SK-N-MC (cell line): ENCODE measurements at regions not wholly inside any gene's neighbourhood (a gene's known extent, or its start where the extent isn't known, plus 50 kb on each side); places are given as distances from the start of the nearest gene placed in this dataset.
"Not testable (repeated sequence)": the region's sequence is repeated elsewhere in the genome, so short reads cannot be mapped to it uniquely, and the experiment has no call there.

Source experiments
- DNase-seq: peaks from one replicate; pipeline ENCODE4 v3.0.0-alpha.2; 2011; ENCODE audit warnings: low read depth, low spot score
- H3K27ac ChIP-seq: fragments of 200-600 bp; sonication (generic); 2 replicates; pipeline ENCODE4 v1.5.1; 2016; ENCODE audit warnings: mixed run types
- H3K36me3 ChIP-seq: fragments of 200-600 bp; sonication (generic); 2 replicates; pipeline ENCODE4 v1.6.1; 2017; ENCODE audit warnings: antibody characterized with exemption, low read length, mixed read lengths; ENCODE audit not compliant: insufficient read depth
- H3K4me3 ChIP-seq: fragments of 200-600 bp; sonication (generic); 2 replicates; pipeline ENCODE4 v1.5.1; 2016
- H3K9ac ChIP-seq: fragments of 200-600 bp; sonication (generic); 2 replicates; pipeline ENCODE4 v1.8.0; 2017; ENCODE audit warnings: mixed run types, mixed read lengths; ENCODE audit not compliant: insufficient read length
- H3K9me3 ChIP-seq: fragments of 200-600 bp; sonication (generic); 2 replicates; pipeline ENCODE4 v1.6.1; 2017; ENCODE audit warnings: low read depth, mild to moderate bottlenecking, antibody characterized with exemption, low read length, moderate library complexity, mixed read lengths
- EZH2 ChIP-seq: fragments of 200-600 bp; sonication (generic); IDR thresholded peaks from one replicate; pipeline ENCODE4 v1.6.1; 2017; ENCODE audit warnings: antibody characterized with exemption
- FOXP2 ChIP-seq: optimal IDR thresholded peaks from 2 replicates; pipeline ENCODE3; 2011; ENCODE audit warnings: mild to moderate bottlenecking, moderate library complexity; ENCODE audit not compliant: insufficient read depth; ENCODE audit errors: extremely low read length, control extremely low read depth
- POLR2AphosphoS5 ChIP-seq: IDR thresholded peaks from 2 replicates; pipeline ENCODE4 v1.6.1; 2012; ENCODE audit warnings: mild to moderate bottlenecking, low read depth, low read length, borderline replicate concordance

GRCh38 chr1:65626003-65626402, 166.7 kb upstream of the PDE4B start:
- TF ChIP-seq POLR2AphosphoS5: no peak
- TF ChIP-seq FOXP2: no peak
- TF ChIP-seq EZH2: no peak
- H3K9me3 ChIP-seq: no peaks in the 10 kb centered on the region
- DNase-seq: no peak

GRCh38 chr1:65629788-65630187, 162.9 kb upstream of the PDE4B start:
- H3K27ac ChIP-seq: no peak overlapping the region
- no peak for DNase-seq

More at GRCh38 chr1:65626003-65626402, 166.7 kb upstream of the PDE4B start:
- Histone ChIP-seq H3K9ac (no peak overlapping the region), H3K36me3 (no peaks in the 10 kb centered on the region), H3K4me3 (no peak overlapping the region), H3K27ac (no peak overlapping the region)

GRCh38 chr1:65630855-65631254, 161.8 kb upstream of the PDE4B start:
- TF ChIP-seq POLR2AphosphoS5 (no peak), EZH2 (no peak), FOXP2 (no peak)
- no peak overlapping the region for H3K4me3 ChIP-seq
- DNase-seq: no peak
- H3K9ac ChIP-seq: no peak overlapping the region
- H3K27ac ChIP-seq: no peak overlapping the region
- H3K36me3 ChIP-seq: no peaks in the 10 kb centered on the region
- H3K9me3 ChIP-seq: no peaks in the 10 kb centered on the region

More at GRCh38 chr1:65629788-65630187, 162.9 kb upstream of the PDE4B start:
- Histone ChIP-seq H3K36me3 (no peaks in the 10 kb centered on the region), H3K9ac (no peak overlapping the region), H3K9me3 (no peaks in the 10 kb centered on the region), H3K4me3 (no peak overlapping the region)
- TF ChIP-seq POLR2AphosphoS5: no peak
- TF ChIP-seq FOXP2: no peak
- no peak for TF ChIP-seq EZH2

- no peak overlapping the region for H3K9ac ChIP-seq
- H3K9me3 ChIP-seq: no peaks in the 10 kb centered on the region
- TF ChIP-seq FOXP2: no peak
- no peak for TF ChIP-seq EZH2
- no peak for TF ChIP-seq POLR2AphosphoS5
- no peaks in the 10 kb centered on the region for H3K36me3 ChIP-seq
- no peak overlapping the region for H3K4me3 ChIP-seq
- H3K27ac ChIP-seq: no peak overlapping the region
- no peak for DNase-seq
Observed at GRCh38 chr1:65632235-65632634, 160.5 kb upstream of the PDE4B start.

- TF ChIP-seq FOXP2 (no peak), EZH2 (no peak), POLR2AphosphoS5 (no peak)
- Histone ChIP-seq H3K9ac (no peak overlapping the region), H3K4me3 (no peak overlapping the region), H3K27ac (no peak overlapping the region), H3K36me3 (no peaks in the 10 kb centered on the region), H3K9me3 (no peaks in the 10 kb centered on the region)
- no peak for DNase-seq
Observed at GRCh38 chr1:65640046-65640445, 152.6 kb upstream of the PDE4B start.

GRCh38 chr1:65649185-65649584, 143.5 kb upstream of the PDE4B start:
- not testable (repeated sequence) for H3K36me3 ChIP-seq, DNase-seq, H3K27ac ChIP-seq, H3K4me3 ChIP-seq, H3K9ac ChIP-seq, H3K9me3 ChIP-seq

GRCh38 chr1:65650682-65651081, 142.0 kb upstream of the PDE4B start:
- Histone ChIP-seq H3K36me3 (no peaks in the 10 kb centered on the region), H3K9ac (no peak overlapping the region), H3K4me3 (no peak overlapping the region), H3K9me3 (no peaks in the 10 kb centered on the region), H3K27ac (no peak overlapping the region)
- no peak for DNase-seq
- TF ChIP-seq FOXP2 (no peak), POLR2AphosphoS5 (no peak), EZH2 (no peak)

GRCh38 chr1:65654526-65654925, 138.2 kb upstream of the PDE4B start:
- not testable (repeated sequence) for H3K4me3 ChIP-seq, H3K9ac ChIP-seq, DNase-seq, H3K27ac ChIP-seq, H3K9me3 ChIP-seq, H3K36me3 ChIP-seq

- H3K4me3 ChIP-seq, H3K36me3 ChIP-seq, H3K27ac ChIP-seq, H3K9ac ChIP-seq, H3K9me3 ChIP-seq, DNase-seq: not testable (repeated sequence)
Observed at GRCh38 chr1:65657609-65658008, 135.1 kb upstream of the PDE4B start.

GRCh38 chr1:65658122-65658521, 134.6 kb upstream of the PDE4B start:
- TF ChIP-seq EZH2 (no peak), FOXP2 (no peak), POLR2AphosphoS5 (no peak)
- no peaks in the 10 kb centered on the region for H3K9me3 ChIP-seq

More at GRCh38 chr1:65658122-65658521, 134.6 kb upstream of the PDE4B start:
- Histone ChIP-seq H3K27ac (no peak overlapping the region), H3K36me3 (no peaks in the 10 kb centered on the region), H3K9ac (no peak overlapping the region), H3K4me3 (no peak overlapping the region)
- no peak for DNase-seq
